ENCODE measurements at regions not wholly inside any gene's neighbourhood (a gene's known extent, or its start where the extent isn't known, plus 50 kb on each side); places are given as distances from the start of the nearest gene placed in this dataset.

DNA sequence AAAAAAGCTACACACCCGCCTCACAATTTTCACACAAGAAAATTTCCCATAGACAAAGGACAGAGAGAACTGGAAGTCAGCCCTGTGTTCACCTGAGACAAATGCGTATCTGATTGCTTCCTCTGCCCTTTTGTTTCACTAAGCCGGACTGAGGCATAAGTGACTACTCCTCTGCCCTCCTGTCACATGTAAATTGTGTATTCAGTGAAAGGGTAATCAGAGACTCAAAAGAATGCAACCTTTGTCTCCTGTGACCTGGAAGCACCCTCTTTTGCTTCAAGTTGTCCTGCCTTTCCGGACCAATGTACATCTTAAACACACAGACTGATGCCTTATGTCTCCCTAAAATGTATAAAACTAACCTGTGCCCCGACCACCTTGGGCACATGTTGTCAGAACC, 483.8 kb upstream of the EYS start:
- TF ChIP-seq, protein P1, sequence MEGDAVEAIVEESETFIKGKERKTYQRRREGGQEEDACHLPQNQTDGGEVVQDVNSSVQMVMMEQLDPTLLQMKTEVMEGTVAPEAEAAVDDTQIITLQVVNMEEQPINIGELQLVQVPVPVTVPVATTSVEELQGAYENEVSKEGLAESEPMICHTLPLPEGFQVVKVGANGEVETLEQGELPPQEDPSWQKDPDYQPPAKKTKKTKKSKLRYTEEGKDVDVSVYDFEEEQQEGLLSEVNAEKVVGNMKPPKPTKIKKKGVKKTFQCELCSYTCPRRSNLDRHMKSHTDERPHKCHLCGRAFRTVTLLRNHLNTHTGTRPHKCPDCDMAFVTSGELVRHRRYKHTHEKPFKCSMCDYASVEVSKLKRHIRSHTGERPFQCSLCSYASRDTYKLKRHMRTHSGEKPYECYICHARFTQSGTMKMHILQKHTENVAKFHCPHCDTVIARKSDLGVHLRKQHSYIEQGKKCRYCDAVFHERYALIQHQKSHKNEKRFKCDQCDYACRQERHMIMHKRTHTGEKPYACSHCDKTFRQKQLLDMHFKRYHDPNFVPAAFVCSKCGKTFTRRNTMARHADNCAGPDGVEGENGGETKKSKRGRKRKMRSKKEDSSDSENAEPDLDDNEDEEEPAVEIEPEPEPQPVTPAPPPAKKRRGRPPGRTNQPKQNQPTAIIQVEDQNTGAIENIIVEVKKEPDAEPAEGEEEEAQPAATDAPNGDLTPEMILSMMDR (IDR thresholded peaks at IDR 0.05; ENCODE audit: low read depth, low read length), result no peak
- no peak for TF ChIP-seq EZH2phosphoT487 (IDR thresholded peaks at IDR 0.05; ENCODE audit: low read depth)
